Coronary artery (tissue), 2 donors: ENCODE measurements at regions not wholly inside any gene's neighbourhood (a gene's known extent, or its start where the extent isn't known, plus 50 kb on each side); places are given as distances from the start of the nearest gene placed in this dataset.

Experiments used
- DNase-seq: peaks from one replicate; pipeline ENCODE4 v3.0.0-alpha.2; 2017; ENCODE audit warnings: low spot score
- H3K27ac ChIP-seq, 2 donors: fragments of 200-600 bp; sonication (generic); one replicate each; pipeline ENCODE4 v1.5.1; 2016 to 2019
- H3K4me3 ChIP-seq: fragments of 200-600 bp; sonication (generic); 2 replicates; pipeline ENCODE4 v1.5.1; 2016; ENCODE audit warnings: mild to moderate bottlenecking, moderate library complexity
- TF ChIP-seq, protein P1 (sequence below): fragments of 200-600 bp; sonication (generic); IDR thresholded peaks from one replicate; pipeline ENCODE4 v1.5.1; 2019; ENCODE audit warnings: antibody characterized with exemption

DNA sequence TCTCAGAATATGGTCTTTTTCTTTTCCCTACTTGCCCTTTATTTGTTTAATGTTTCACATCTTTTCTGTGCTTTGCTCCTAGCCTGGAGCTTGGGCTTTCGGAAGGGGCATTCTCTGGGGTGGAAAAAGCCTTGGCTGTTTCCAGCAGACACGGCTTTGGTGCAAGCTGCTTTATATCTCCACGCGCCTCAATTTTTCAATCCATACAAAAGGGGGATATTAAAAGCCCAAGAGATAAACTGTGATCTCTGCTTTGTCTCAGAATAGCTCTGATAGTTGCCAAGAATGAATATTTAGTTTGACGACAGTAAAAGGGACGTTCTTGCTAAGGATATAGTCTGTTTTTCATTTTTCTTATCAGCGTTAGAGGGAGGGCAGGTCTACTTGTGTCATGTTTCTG lies 194.0 kb upstream of the KIRREL3 start:
- H3K4me3 ChIP-seq: no peak overlapping the region
- DNase-seq: no peak
- H3K27ac ChIP-seq: no peak overlapping the region
- TF ChIP-seq, protein P1, sequence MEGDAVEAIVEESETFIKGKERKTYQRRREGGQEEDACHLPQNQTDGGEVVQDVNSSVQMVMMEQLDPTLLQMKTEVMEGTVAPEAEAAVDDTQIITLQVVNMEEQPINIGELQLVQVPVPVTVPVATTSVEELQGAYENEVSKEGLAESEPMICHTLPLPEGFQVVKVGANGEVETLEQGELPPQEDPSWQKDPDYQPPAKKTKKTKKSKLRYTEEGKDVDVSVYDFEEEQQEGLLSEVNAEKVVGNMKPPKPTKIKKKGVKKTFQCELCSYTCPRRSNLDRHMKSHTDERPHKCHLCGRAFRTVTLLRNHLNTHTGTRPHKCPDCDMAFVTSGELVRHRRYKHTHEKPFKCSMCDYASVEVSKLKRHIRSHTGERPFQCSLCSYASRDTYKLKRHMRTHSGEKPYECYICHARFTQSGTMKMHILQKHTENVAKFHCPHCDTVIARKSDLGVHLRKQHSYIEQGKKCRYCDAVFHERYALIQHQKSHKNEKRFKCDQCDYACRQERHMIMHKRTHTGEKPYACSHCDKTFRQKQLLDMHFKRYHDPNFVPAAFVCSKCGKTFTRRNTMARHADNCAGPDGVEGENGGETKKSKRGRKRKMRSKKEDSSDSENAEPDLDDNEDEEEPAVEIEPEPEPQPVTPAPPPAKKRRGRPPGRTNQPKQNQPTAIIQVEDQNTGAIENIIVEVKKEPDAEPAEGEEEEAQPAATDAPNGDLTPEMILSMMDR: no peak

DNA sequence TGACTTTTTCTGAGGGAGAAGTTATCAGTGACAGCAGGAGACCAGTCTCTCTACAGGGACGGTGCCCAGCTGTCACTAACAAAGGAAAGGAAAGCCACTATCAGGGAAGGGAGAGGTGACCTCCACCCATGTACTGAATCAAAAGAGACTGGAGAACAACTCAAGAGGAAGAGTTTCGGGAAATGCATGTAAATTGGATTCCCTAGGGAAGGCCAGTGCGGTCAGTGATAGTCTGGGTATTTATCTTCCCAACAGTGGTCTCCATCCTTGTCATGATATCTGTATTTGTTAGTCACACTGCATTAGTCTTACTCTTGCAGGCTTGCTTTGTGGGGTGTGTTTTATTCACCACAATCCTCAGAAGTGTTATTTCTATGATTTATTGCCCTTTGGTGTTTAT lies 193.4 kb upstream of the KIRREL3 start:
- no peak for DNase-seq
- H3K4me3 ChIP-seq: no peak overlapping the region
- H3K27ac ChIP-seq: no peak overlapping the region
- TF ChIP-seq, protein P1: no peak

DNA sequence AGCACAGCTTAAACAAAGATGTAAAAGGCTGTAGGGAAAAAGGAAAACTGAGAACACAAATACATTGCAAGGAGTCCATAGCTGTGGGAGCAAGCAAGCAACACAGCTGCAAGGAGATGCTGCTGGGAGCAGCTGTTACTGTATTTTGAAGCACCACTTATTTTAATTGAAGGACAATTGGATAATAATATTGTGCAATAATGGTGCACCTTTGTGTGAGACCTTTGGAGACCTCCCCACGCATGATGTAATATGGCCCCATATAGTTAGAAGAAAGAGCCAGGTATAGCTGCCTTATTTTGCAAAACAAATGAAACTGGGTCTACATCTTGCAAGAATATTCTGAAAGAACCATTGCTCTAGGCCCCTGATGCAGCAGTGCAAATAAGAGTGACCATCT lies 191.1 kb upstream of the KIRREL3 start:
- Histone ChIP-seq H3K27ac (no peak overlapping the region), H3K4me3 (no peak overlapping the region)
- TF ChIP-seq, protein P1: no peak
- no peak for DNase-seq

GRCh38 chr11:127191261-127191660 lies 190.7 kb upstream of the KIRREL3 start:
- TF ChIP-seq, protein P1: no peak
- Histone ChIP-seq H3K27ac (no peak overlapping the region), H3K4me3 (no peak overlapping the region)
- no peak for DNase-seq

DNA sequence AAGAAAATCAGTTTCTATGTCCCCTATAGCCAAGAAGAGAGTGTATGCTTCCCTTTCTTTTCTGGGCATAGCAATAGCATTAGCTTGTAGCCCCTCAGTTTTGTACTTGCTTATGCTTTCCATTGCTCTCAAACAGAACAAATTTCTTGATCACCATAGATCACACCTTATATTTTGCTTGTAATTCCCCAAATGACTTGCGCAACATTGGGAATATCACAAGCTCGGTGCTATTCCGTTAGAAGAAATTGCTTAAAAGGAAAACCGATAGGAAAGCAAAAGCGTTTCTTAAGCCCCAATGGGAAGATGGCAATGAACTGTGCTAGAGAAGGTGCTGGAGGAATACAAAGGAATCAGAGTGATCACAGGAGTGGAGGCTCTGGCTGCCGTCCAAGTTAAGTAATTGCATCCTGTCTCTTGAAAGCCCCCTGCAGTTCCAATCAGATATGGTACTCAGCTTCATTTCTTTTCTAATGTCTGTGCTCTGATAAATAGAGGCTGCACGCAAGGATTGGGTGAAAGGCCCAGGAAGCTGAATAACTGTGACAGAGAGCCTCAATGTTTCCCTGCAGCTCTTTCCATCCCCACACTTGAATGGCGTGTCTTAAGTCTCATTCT lies 182.1 kb upstream of the KIRREL3 start:
- no peak overlapping the region for H3K27ac ChIP-seq
- DNase-seq: no peak
- H3K4me3 ChIP-seq: no peak overlapping the region
- TF ChIP-seq, protein P1: no peak

DNA sequence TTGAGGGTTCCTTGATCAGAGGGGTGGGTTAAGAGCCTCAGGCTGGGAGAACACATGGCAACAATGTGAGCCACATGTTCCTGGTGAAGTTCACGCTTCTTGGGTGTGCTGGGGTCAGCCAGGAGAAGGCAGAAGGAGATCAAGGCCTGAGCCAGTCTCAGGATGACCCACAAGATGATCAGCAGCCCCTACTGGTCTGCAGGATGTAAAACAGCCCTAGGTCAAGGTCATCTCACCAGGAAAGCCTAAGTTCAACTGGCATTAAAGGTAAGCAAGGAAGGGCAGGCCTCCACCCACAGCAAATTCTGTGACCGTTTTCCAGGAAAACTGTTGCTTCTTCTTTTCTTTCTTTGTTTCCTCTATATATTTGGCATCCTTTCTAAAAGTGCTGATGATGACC lies 156.7 kb upstream of the KIRREL3 start:
- TF ChIP-seq, protein P1: no peak
- Histone ChIP-seq H3K27ac (no peak overlapping the region), H3K4me3 (no peak overlapping the region)
- DNase-seq: no peak

- DNase-seq: no peak
- no peak overlapping the region for H3K4me3 ChIP-seq
- no peak overlapping the region for H3K27ac ChIP-seq
- TF ChIP-seq, protein P1: no peak
Measured at GRCh38 chr11:127149410-127149809, 148.8 kb upstream of the KIRREL3 start.
